Kidney (tissue), 13 donors: ENCODE measurements at regions not wholly inside any gene's neighbourhood (a gene's known extent, or its start where the extent isn't known, plus 50 kb on each side); places are given as distances from the start of the nearest gene placed in this dataset.
"Not testable (repeated sequence)": the region's sequence is repeated elsewhere in the genome, so short reads cannot be mapped to it uniquely, and the experiment has no call there.

Experiments used
- DNase-seq, 5 donors: peaks; one replicate each; pipeline ENCODE4 v3.0.0-alpha.2; 2013 to 2020
- FAIRE-seq: peaks from 2 replicates; lab custom pipeline; 2012; peaks lifted over from hg19 to GRCh38; lab: Jason Lieb, UNC
- H3K27ac ChIP-seq, 2 donors: one replicate each; pipeline ENCODE4 v1.7.0; 2013; ENCODE audit warnings: low read depth in 2 of 2, low read length in 2 of 2, inconsistent platforms in 1 of 2
- H3K27me3 ChIP-seq: one replicate; pipeline ENCODE4 v1.7.1; 2013; ENCODE audit warnings: low read length, inconsistent platforms; ENCODE audit not compliant: control insufficient read depth, insufficient read depth
- H3K36me3 ChIP-seq, 3 donors: one replicate each; pipeline versions ENCODE4 v1.7.0 to v1.7.1; 2013; ENCODE audit warnings: low read length in 3 of 3, control low read depth in 1 of 3, inconsistent platforms in 1 of 3; ENCODE audit not compliant: insufficient read depth in 3 of 3, control insufficient read depth in 2 of 3
- H3K4me1 ChIP-seq, 3 donors: one replicate each; pipeline versions ENCODE4 v1.7.0 to v1.7.1; 2013; ENCODE audit warnings: low read length in 3 of 3, inconsistent platforms in 1 of 3, low read depth in 1 of 3; ENCODE audit not compliant: control insufficient read depth in 2 of 3, insufficient read depth in 2 of 3
- H3K4me3 ChIP-seq, 3 donors: one replicate each; pipeline versions ENCODE4 v1.7.0 to v1.8.1; 2013; ENCODE audit warnings: low read length in 3 of 3, control low read depth in 1 of 3, inconsistent platforms in 1 of 3
- H3K9ac ChIP-seq, 3 donors: one replicate each; pipeline versions ENCODE4 v1.7.0 to v1.7.1; 2013; ENCODE audit warnings: low read length in 3 of 3, control low read depth in 1 of 3, inconsistent platforms in 1 of 3
- H3K9me3 ChIP-seq, 3 donors: one replicate each; pipeline versions ENCODE4 v1.7.0 to v1.7.1; 2013; ENCODE audit warnings: low read length in 3 of 3, control low read depth in 1 of 3, inconsistent platforms in 1 of 3; ENCODE audit not compliant: control insufficient read depth in 2 of 3, insufficient read depth in 1 of 3
- CTCF ChIP-seq: IDR thresholded peaks from 3 replicates; pipeline ENCODE4 v1.5.1; 2012; ENCODE audit warnings: mild to moderate bottlenecking, moderate library complexity, borderline replicate concordance; ENCODE audit not compliant: insufficient read depth; ENCODE audit errors: extremely low read depth
- intact Hi-C: fragments of 100-400 bp; cut with DNase I; formaldehyde crosslinking; loops from one replicate; pipeline ENCODE4 v1.11.1; 2022
- donor health status: control.
- donor health status: control.
- donor health status: control.
- donor health status: control.
- donor health status: control.
- donor health status: DM: yes; HTN: yes; CAD: no.
- donor health status: Normal renal cell carcinoma (clear cell type).

GRCh38 chr2:63701406-63701805 lies 112.6 kb downstream of the MDH1 start:
- H3K9me3 ChIP-seq = no peaks in the 10 kb centered on the region
- H3K27ac ChIP-seq = no peak overlapping the region
- H3K4me1 ChIP-seq = peaks cover 0 to 4% (median 3%) of the 10 kb centered on the region in 3 donors
- H3K36me3 ChIP-seq = no peaks in the 10 kb centered on the region
- H3K27me3 ChIP-seq = no peaks in the 10 kb centered on the region
- DNase-seq = no peak
- H3K4me3 ChIP-seq = no peak overlapping the region
- no peak for TF ChIP-seq CTCF
- intact Hi-C loops = no loop called here
- no peak overlapping the region for H3K9ac ChIP-seq
- FAIRE-seq = no peak

- H3K27me3 ChIP-seq, FAIRE-seq, H3K4me1 ChIP-seq, intact Hi-C loops, H3K4me3 ChIP-seq, H3K9me3 ChIP-seq, H3K9ac ChIP-seq, H3K36me3 ChIP-seq, DNase-seq, H3K27ac ChIP-seq: not testable (repeated sequence)
These were observed 117.3 kb downstream of the MDH1 start for GRCh38 chr2:63706084-63706483.

GRCh38 chr2:63710732-63711131 lies 122.0 kb downstream of the MDH1 start:
- no peak for TF ChIP-seq CTCF
- H3K36me3 ChIP-seq = no peaks in the 10 kb centered on the region
- H3K4me3 ChIP-seq = no peak overlapping the region
- no peak overlapping the region for H3K9ac ChIP-seq
- no peaks in the 10 kb centered on the region for H3K4me1 ChIP-seq
- H3K27me3 ChIP-seq = no peaks in the 10 kb centered on the region
- no peak for DNase-seq
- H3K9me3 ChIP-seq = no peaks in the 10 kb centered on the region
- no peak for FAIRE-seq
- intact Hi-C loops = no loop called here
- H3K27ac ChIP-seq = no peak overlapping the region

GRCh38 chr2:63712748-63713147 lies 124.0 kb downstream of the MDH1 start:
- Histone ChIP-seq H3K4me3 (no peak overlapping the region), H3K9ac (no peak overlapping the region), H3K4me1 (no peaks in the 10 kb centered on the region), H3K27me3 (no peaks in the 10 kb centered on the region), H3K27ac (no peak overlapping the region), H3K9me3 (no peaks in the 10 kb centered on the region), H3K36me3 (no peaks in the 10 kb centered on the region)
- intact Hi-C loops = no loop called here
- FAIRE-seq (no peak), DNase-seq (no peak)
- no peak for TF ChIP-seq CTCF
